ENCODE measurements at regions not wholly inside any gene's neighbourhood (a gene's known extent, or its start where the extent isn't known, plus 50 kb on each side); places are given as distances from the start of the nearest gene placed in this dataset.
"Not testable (repeated sequence)": the region's sequence is repeated elsewhere in the genome, so short reads cannot be mapped to it uniquely, and the experiment has no call there.

GRCh38 chr4:79163981-79164490, 161.8 kb downstream of the NAA11 start (continued):
- TF ChIP-seq TFCP2L1 (CRISPR knock-in tag; IDR thresholded peaks at IDR 0.05) (no peak), RARB (CRISPR knock-in tag; IDR thresholded peaks at IDR 0.05) (no peak), HEYL (CRISPR knock-in tag; IDR thresholded peaks at IDR 0.05) (no peak), RFX5 (IDR thresholded peaks at IDR 0.05) (no peak), SREBF2 (IDR thresholded peaks at IDR 0.05) (no peak)
- TF ChIP-seq, protein P1, sequence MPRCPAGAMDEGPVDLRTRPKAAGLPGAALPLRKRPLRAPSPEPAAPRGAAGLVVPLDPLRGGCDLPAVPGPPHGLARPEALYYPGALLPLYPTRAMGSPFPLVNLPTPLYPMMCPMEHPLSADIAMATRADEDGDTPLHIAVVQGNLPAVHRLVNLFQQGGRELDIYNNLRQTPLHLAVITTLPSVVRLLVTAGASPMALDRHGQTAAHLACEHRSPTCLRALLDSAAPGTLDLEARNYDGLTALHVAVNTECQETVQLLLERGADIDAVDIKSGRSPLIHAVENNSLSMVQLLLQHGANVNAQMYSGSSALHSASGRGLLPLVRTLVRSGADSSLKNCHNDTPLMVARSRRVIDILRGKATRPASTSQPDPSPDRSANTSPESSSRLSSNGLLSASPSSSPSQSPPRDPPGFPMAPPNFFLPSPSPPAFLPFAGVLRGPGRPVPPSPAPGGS (IDR thresholded peaks at IDR 0.05), result no peak

- no peak overlapping the region for H3K27ac ChIP-seq
- H3K4me1 ChIP-seq, result no peaks in the 10 kb centered on the region
- no peak for FAIRE-seq
- no peaks in the 10 kb centered on the region for H3K9me3 ChIP-seq
- WGBS (ENCODE audit: missing lambda C conversion rate), result 2% methylated on average over 2 of the region's 2 CpGs
- ATAC-seq, result no peak
- no peak for DNase-seq (ENCODE audit: low read depth in 1 of 2, low spot score in 1 of 2)
- ChIA-PET CTCF (interaction anchor here (1.2 kb wide), 1 partner anchor 202 kb away, joined by 3 read pairs; no protein-coding TSS in a partner anchor), POLR2A (no interaction called here)
- TF ChIP-seq ATOH8 (CRISPR knock-in tag; IDR thresholded peaks at IDR 0.05; ENCODE audit: low read depth) (no peak), EP300 (IDR thresholded peaks at IDR 0.05) (no peak), MAFK (IDR thresholded peaks at IDR 0.05; ENCODE audit: partially characterized antibody) (peak; percentile 7)
- H3K4me2 ChIP-seq, result no peak overlapping the region
- H3K4me3 ChIP-seq, result no peak overlapping the region
Measured at GRCh38 chr4:79160962-79161361, 164.9 kb downstream of the NAA11 start.

DNA sequence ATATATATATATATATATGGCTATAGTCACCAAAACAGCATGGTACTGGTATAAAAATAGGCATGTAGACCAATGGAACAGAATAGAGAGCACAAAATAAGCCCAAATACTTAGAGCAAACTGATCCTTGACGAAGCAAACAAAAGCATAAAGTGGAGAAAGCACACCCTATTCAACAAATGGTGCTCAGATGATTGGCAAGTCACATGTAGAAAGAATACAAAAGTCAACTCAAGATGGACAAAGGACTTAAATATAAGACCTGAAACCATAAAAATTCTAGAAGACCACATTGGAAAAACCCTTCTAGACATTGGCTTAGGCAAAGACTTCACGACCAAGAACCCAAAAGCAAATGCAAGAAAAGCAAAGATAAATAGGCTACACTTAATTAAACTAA, 167.2 kb downstream of the NAA11 start:
- FAIRE-seq, CTCF ChIA-PET: not testable (repeated sequence)
- 6% methylated on average over 2 of the region's 2 CpGs for WGBS (ENCODE audit: missing lambda C conversion rate)

GRCh38 chr4:79155336-79155735, 170.5 kb downstream of the NAA11 start:
- H3K9me3 ChIP-seq, result no peaks in the 10 kb centered on the region
- H3K4me2 ChIP-seq, result no peak overlapping the region
- no peak overlapping the region for H3K4me3 ChIP-seq
- H3K27ac ChIP-seq, result no peak overlapping the region
- ATAC-seq (no peak), DNase-seq (ENCODE audit: low read depth in 1 of 2, low spot score in 1 of 2) (no peak), FAIRE-seq (no peak)
- CTCF ChIA-PET, result no interaction called here
- H3K4me1 ChIP-seq, result no peaks in the 10 kb centered on the region
- POLR2A ChIA-PET, result no interaction called here
- 3% methylated on average over 3 of the region's 3 CpGs for WGBS (ENCODE audit: missing lambda C conversion rate)
- TF ChIP-seq CEBPB (IDR thresholded peaks at IDR 0.05) (no peak), MYC (IDR thresholded peaks at IDR 0.05; ENCODE audit: borderline replicate concordance, low read length) (no peak)
- TF ChIP-seq, protein P2, sequence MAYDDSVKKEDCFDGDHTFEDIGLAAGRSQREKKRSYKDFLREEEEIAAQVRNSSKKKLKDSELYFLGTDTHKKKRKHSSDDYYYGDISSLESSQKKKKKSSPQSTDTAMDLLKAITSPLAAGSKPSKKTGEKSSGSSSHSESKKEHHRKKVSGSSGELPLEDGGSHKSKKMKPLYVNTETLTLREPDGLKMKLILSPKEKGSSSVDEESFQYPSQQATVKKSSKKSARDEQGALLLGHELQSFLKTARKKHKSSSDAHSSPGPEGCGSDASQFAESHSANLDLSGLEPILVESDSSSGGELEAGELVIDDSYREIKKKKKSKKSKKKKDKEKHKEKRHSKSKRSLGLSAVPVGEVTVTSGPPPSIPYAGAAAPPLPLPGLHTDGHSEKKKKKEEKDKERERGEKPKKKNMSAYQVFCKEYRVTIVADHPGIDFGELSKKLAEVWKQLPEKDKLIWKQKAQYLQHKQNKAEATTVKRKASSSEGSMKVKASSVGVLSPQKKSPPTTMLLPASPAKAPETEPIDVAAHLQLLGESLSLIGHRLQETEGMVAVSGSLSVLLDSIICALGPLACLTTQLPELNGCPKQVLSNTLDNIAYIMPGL (CRISPR knock-in tag; IDR thresholded peaks at IDR 0.05; ENCODE audit: borderline replicate concordance), result no peak

More for the DNA sequence above, 167.2 kb downstream of the NAA11 start:
- POLR2A ChIA-PET; ATAC-seq; H3K9me3 ChIP-seq; DNase-seq (ENCODE audit: low read depth in 1 of 2, low spot score in 1 of 2); H3K4me1 ChIP-seq; H3K4me3 ChIP-seq; H3K27ac ChIP-seq; H3K4me2 ChIP-seq: not testable (repeated sequence)

DNA sequence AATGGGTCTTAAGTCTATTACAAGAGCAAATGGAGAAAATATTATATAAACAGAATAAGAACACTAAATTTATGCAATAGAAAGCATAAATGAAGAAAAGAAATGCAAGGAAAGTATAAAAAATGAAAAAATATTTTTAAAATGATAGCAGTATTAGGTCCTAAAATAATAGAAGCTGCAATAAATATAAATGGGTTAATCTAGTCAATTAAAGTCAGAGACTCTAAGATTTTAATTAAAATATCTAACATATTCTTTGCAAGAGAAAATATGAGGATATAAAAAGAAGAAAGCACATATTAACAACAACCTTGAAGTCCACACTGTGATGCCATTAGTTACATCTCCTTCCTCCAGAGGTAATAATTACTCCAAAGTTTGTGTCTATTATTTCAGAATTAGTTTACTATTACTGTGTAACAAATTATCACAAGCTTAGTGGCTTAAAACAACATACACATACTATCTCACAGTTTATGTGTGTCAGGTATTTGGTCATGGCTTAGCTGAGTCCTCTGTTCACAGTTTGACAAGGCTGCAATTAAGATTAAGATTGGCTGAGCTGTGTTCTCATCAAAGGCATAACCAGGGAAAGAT, 174.9 kb downstream of the NAA11 start:
- H3K4me1 ChIP-seq, result no peaks in the 10 kb centered on the region
- H3K27ac ChIP-seq, result no peak overlapping the region
- ATAC-seq, result no peak
- no peak for FAIRE-seq
- ChIA-PET CTCF (no interaction called here), POLR2A (no interaction called here)
- no peak overlapping the region for H3K4me2 ChIP-seq
- TF ChIP-seq MAFK (IDR thresholded peaks at IDR 0.05; ENCODE audit: partially characterized antibody), result no peak
- no peak for TF ChIP-seq ZNF302 (CRISPR knock-in tag; IDR thresholded peaks at IDR 0.05)
- TF ChIP-seq, protein P2 (CRISPR knock-in tag; IDR thresholded peaks at IDR 0.05; ENCODE audit: borderline replicate concordance), result no peak
- TF ChIP-seq, protein P1 (IDR thresholded peaks at IDR 0.05), result no peak
- TF ChIP-seq MAX (IDR thresholded peaks at IDR 0.05), result no peak
- no peak for TF ChIP-seq SMC3 (IDR thresholded peaks at IDR 0.05)
- no peak for TF ChIP-seq CHD4 (IDR thresholded peaks at IDR 0.05; ENCODE audit: borderline replicate concordance)
- TF ChIP-seq HEYL (CRISPR knock-in tag; IDR thresholded peaks at IDR 0.05), result no peak
- no peak for TF ChIP-seq FOXS1 (CRISPR knock-in tag; IDR thresholded peaks at IDR 0.05)
- TF ChIP-seq HDAC2 (IDR thresholded peaks at IDR 0.05), result no peak
- H3K9me3 ChIP-seq, result no peaks in the 10 kb centered on the region
- no peak overlapping the region for H3K4me3 ChIP-seq
- no peak for DNase-seq (ENCODE audit: low read depth in 1 of 2, low spot score in 1 of 2)

All from A549 (cell line).